ENCODE measurements at regions not wholly inside any gene's neighbourhood (a gene's known extent, or its start where the extent isn't known, plus 50 kb on each side); places are given as distances from the start of the nearest gene placed in this dataset.
A peak's percentile ranks its signal among the peaks of the same experiment; 100 is the strongest.

- no peak overlapping the region for H4K91ac ChIP-seq (ENCODE audit: low read depth, low read length, poor library complexity)
- WGBS, 2 donors (ENCODE audit: extremely low coverage in 2 of 2, insufficient read length in 2 of 2, insufficient replicate concordance in 1 of 2): no CpG with 5 or more reads among the region's 2 CpGs
- peaks cover 0 to 4% of the 10 kb centered on the region in 2 donors for H3K4me1 ChIP-seq (ENCODE audit: control insufficient read depth in 2 of 2, insufficient read depth in 1 of 2, low read depth in 1 of 2, low read length in 2 of 2)
- no peaks in the 10 kb centered on the region for H3K9me3 ChIP-seq (replicated peaks in 1 of 2; ENCODE audit: control insufficient read depth in 2 of 2, insufficient read depth in 1 of 2, low read depth in 1 of 2, low read length in 2 of 2)
- H3K27ac ChIP-seq (replicated peaks; ENCODE audit: low read length): no peak overlapping the region
- no peak overlapping the region for H2BK12ac ChIP-seq (ENCODE audit: low read length)
- H3K36me3 ChIP-seq (replicated peaks in 1 of 2; ENCODE audit: control insufficient read depth in 2 of 2, insufficient read depth in 2 of 2, low read length in 2 of 2): no peaks in the 10 kb centered on the region
- no peak overlapping the region for H2BK5ac ChIP-seq (ENCODE audit: low read length)
- no peak overlapping the region for H3K4ac ChIP-seq (ENCODE audit: low read length)
- H3K23ac ChIP-seq (ENCODE audit: low read depth, low read length, poor library complexity): no peak overlapping the region
- no peak overlapping the region for H3K18ac ChIP-seq (ENCODE audit: low read length)
- no peak overlapping the region for H3K9ac ChIP-seq (ENCODE audit: low read depth, low read length, poor library complexity)
- no peak overlapping the region for H2BK120ac ChIP-seq (ENCODE audit: low read depth, low read length)
- no peak overlapping the region for H4K8ac ChIP-seq (ENCODE audit: low read depth, low read length)
- peaks cover 1% of the 10 kb centered on the region for H3K79me1 ChIP-seq (ENCODE audit: low read depth, low read length)
- no peak overlapping the region for H2BK15ac ChIP-seq (ENCODE audit: low read length)
- no peak overlapping the region for H2AK5ac ChIP-seq (ENCODE audit: low read depth, low read length)
- H3K4me3 ChIP-seq (ENCODE audit: low read length in 2 of 2): no peak overlapping the region
- no peak overlapping the region for H2AFZ ChIP-seq (ENCODE audit: low read length)
- no peak overlapping the region for H3K4me2 ChIP-seq (ENCODE audit: insufficient read depth, low read length, poor library complexity, severe bottlenecking)
- no peak overlapping the region for H3K14ac ChIP-seq (ENCODE audit: low read length)
- no peak for DNase-seq (ENCODE audit: low spot score)
- peaks cover 0 to 8% (median 0%) of the 10 kb centered on the region in 3 experiments for H3K27me3 ChIP-seq (ENCODE audit: control insufficient read depth in 3 of 3, insufficient read depth in 3 of 3, low read depth in 1 of 3, low read length in 3 of 3)
Observed at GRCh38 chr10:110375121-110375520, 70.4 kb upstream of the SMNDC1 start.

- no CpG with 5 or more reads among the region's 21 CpGs for WGBS, 2 donors (ENCODE audit: extremely low coverage in 2 of 2, insufficient read length in 2 of 2, insufficient replicate concordance in 1 of 2)
- H2AK5ac ChIP-seq (ENCODE audit: low read depth, low read length): peak overlapping the region; percentile 95
- peak overlapping the region; percentile 79 for H4K91ac ChIP-seq (ENCODE audit: low read depth, low read length, poor library complexity)
- H3K23ac ChIP-seq (ENCODE audit: low read depth, low read length, poor library complexity): peak overlapping the region; percentile 36
- peak overlapping the region; percentile 77 for H3K14ac ChIP-seq (ENCODE audit: low read length)
- H4K8ac ChIP-seq (ENCODE audit: low read depth, low read length): peak overlapping the region; percentile 76
- no peak overlapping the region for H2BK5ac ChIP-seq (ENCODE audit: low read length)
- H3K4me3 ChIP-seq (ENCODE audit: low read length in 2 of 2): no peak overlapping the region
- no peaks in the 10 kb centered on the region for H3K9me3 ChIP-seq (replicated peaks in 1 of 2; ENCODE audit: control insufficient read depth in 2 of 2, insufficient read depth in 1 of 2, low read depth in 1 of 2, low read length in 2 of 2)
- peaks cover 1% of the 10 kb centered on the region for H3K79me1 ChIP-seq (ENCODE audit: low read depth, low read length)
- H2BK15ac ChIP-seq (ENCODE audit: low read length): peak overlapping the region; percentile 67
- peak overlapping the region; percentile 39 for H3K9ac ChIP-seq (ENCODE audit: low read depth, low read length, poor library complexity)
- DNase-seq (ENCODE audit: low spot score): no peak
- peak overlapping the region; percentile 78 for H2BK12ac ChIP-seq (ENCODE audit: low read length)
- H3K4ac ChIP-seq (ENCODE audit: low read length): peak overlapping the region; percentile 29
- no peak overlapping the region for H3K27ac ChIP-seq (replicated peaks; ENCODE audit: low read length)
- H3K27me3 ChIP-seq (ENCODE audit: control insufficient read depth in 3 of 3, insufficient read depth in 3 of 3, low read depth in 1 of 3, low read length in 3 of 3): peaks cover 0 to 8% (median 0%) of the 10 kb centered on the region in 3 experiments
- peaks cover 0 to 4% of the 10 kb centered on the region in 2 donors for H3K4me1 ChIP-seq (ENCODE audit: control insufficient read depth in 2 of 2, insufficient read depth in 1 of 2, low read depth in 1 of 2, low read length in 2 of 2)
- H3K4me2 ChIP-seq (ENCODE audit: insufficient read depth, low read length, poor library complexity, severe bottlenecking): no peak overlapping the region
- H2BK120ac ChIP-seq (ENCODE audit: low read depth, low read length): no peak overlapping the region
- peak overlapping the region; percentile 21 for H2AFZ ChIP-seq (ENCODE audit: low read length)
- no peaks in the 10 kb centered on the region for H3K36me3 ChIP-seq (replicated peaks in 1 of 2; ENCODE audit: control insufficient read depth in 2 of 2, insufficient read depth in 2 of 2, low read length in 2 of 2)
- H3K18ac ChIP-seq (ENCODE audit: low read length): peak overlapping the region; percentile 78
Observed at GRCh38 chr10:110376021-110376766, 71.5 kb upstream of the SMNDC1 start.

GRCh38 chr10:110376767-110377160, 72.0 kb upstream of the SMNDC1 start:
- no peak overlapping the region for H2AFZ ChIP-seq (ENCODE audit: low read length)
- no peak overlapping the region for H3K9ac ChIP-seq (ENCODE audit: low read depth, low read length, poor library complexity)
- H3K36me3 ChIP-seq (replicated peaks in 1 of 2; ENCODE audit: control insufficient read depth in 2 of 2, insufficient read depth in 2 of 2, low read length in 2 of 2): no peaks in the 10 kb centered on the region
- H2AK5ac ChIP-seq (ENCODE audit: low read depth, low read length): no peak overlapping the region
- H3K27me3 ChIP-seq (ENCODE audit: control insufficient read depth in 3 of 3, insufficient read depth in 3 of 3, low read depth in 1 of 3, low read length in 3 of 3): peaks cover 0 to 9% (median 0%) of the 10 kb centered on the region in 3 experiments
- H3K4ac ChIP-seq (ENCODE audit: low read length): no peak overlapping the region
- H3K9me3 ChIP-seq (replicated peaks in 1 of 2; ENCODE audit: control insufficient read depth in 2 of 2, insufficient read depth in 1 of 2, low read depth in 1 of 2, low read length in 2 of 2): no peaks in the 10 kb centered on the region
- H3K4me1 ChIP-seq (ENCODE audit: control insufficient read depth in 2 of 2, insufficient read depth in 1 of 2, low read depth in 1 of 2, low read length in 2 of 2): peaks cover 0 to 4% of the 10 kb centered on the region in 2 donors
- no peak overlapping the region for H2BK15ac ChIP-seq (ENCODE audit: low read length)
- H4K8ac ChIP-seq (ENCODE audit: low read depth, low read length): no peak overlapping the region
- no peak overlapping the region for H2BK5ac ChIP-seq (ENCODE audit: low read length)
- H4K91ac ChIP-seq (ENCODE audit: low read depth, low read length, poor library complexity): no peak overlapping the region
- no peak overlapping the region for H2BK12ac ChIP-seq (ENCODE audit: low read length)
- no peak overlapping the region for H3K4me3 ChIP-seq (ENCODE audit: low read length in 2 of 2)
- no peak for DNase-seq (ENCODE audit: low spot score)
- H3K14ac ChIP-seq (ENCODE audit: low read length): peak overlapping the region; percentile 77
- no CpG with 5 or more reads among the region's 5 CpGs for WGBS, 2 donors (ENCODE audit: extremely low coverage in 2 of 2, insufficient read length in 2 of 2, insufficient replicate concordance in 1 of 2)
- H3K4me2 ChIP-seq (ENCODE audit: insufficient read depth, low read length, poor library complexity, severe bottlenecking): no peak overlapping the region
- no peak overlapping the region for H3K18ac ChIP-seq (ENCODE audit: low read length)
- H2BK120ac ChIP-seq (ENCODE audit: low read depth, low read length): no peak overlapping the region
- no peak overlapping the region for H3K23ac ChIP-seq (ENCODE audit: low read depth, low read length, poor library complexity)
- peaks cover 1% of the 10 kb centered on the region for H3K79me1 ChIP-seq (ENCODE audit: low read depth, low read length)
- no peak overlapping the region for H3K27ac ChIP-seq (replicated peaks; ENCODE audit: low read length)

- Histone ChIP-seq H2AFZ (ENCODE audit: low read length) (no peak overlapping the region), H2BK12ac (ENCODE audit: low read length) (no peak overlapping the region), H2BK120ac (ENCODE audit: low read depth, low read length) (no peak overlapping the region), H4K91ac (ENCODE audit: low read depth, low read length, poor library complexity) (no peak overlapping the region), H2BK15ac (ENCODE audit: low read length) (no peak overlapping the region), H3K27ac (replicated peaks; ENCODE audit: low read length) (no peak overlapping the region), H3K4ac (ENCODE audit: low read length) (no peak overlapping the region), H3K18ac (ENCODE audit: low read length) (no peak overlapping the region), H3K4me3 (ENCODE audit: low read length in 2 of 2) (no peak overlapping the region), H3K9me3 (replicated peaks in 1 of 2; ENCODE audit: control insufficient read depth in 2 of 2, insufficient read depth in 1 of 2, low read depth in 1 of 2, low read length in 2 of 2) (no peaks in the 10 kb centered on the region), H4K8ac (ENCODE audit: low read depth, low read length) (no peak overlapping the region), H3K79me1 (ENCODE audit: low read depth, low read length) (peaks cover 1% of the 10 kb centered on the region), H3K4me1 (ENCODE audit: control insufficient read depth in 2 of 2, insufficient read depth in 1 of 2, low read depth in 1 of 2, low read length in 2 of 2) (peaks cover 0 to 4% of the 10 kb centered on the region in 2 donors), H3K4me2 (ENCODE audit: insufficient read depth, low read length, poor library complexity, severe bottlenecking) (no peak overlapping the region), H2BK5ac (ENCODE audit: low read length) (no peak overlapping the region), H3K23ac (ENCODE audit: low read depth, low read length, poor library complexity) (no peak overlapping the region), H3K14ac (ENCODE audit: low read length) (no peak overlapping the region), H3K36me3 (replicated peaks in 1 of 2; ENCODE audit: control insufficient read depth in 2 of 2, insufficient read depth in 2 of 2, low read length in 2 of 2) (no peaks in the 10 kb centered on the region), H2AK5ac (ENCODE audit: low read depth, low read length) (no peak overlapping the region), H3K9ac (ENCODE audit: low read depth, low read length, poor library complexity) (no peak overlapping the region), H3K27me3 (ENCODE audit: control insufficient read depth in 3 of 3, insufficient read depth in 3 of 3, low read depth in 1 of 3, low read length in 3 of 3) (peaks cover 0 to 13% (median 0%) of the 10 kb centered on the region in 3 experiments)
- WGBS, 2 donors (ENCODE audit: extremely low coverage in 2 of 2, insufficient read length in 2 of 2, insufficient replicate concordance in 1 of 2): no CpG with 5 or more reads among the region's 4 CpGs
- no peak for DNase-seq (ENCODE audit: low spot score)
Observed at GRCh38 chr10:110378006-110378405, 73.3 kb upstream of the SMNDC1 start.

Data from neuronal stem cell (in vitro differentiated cells).